NCI-H774 (cell line): ENCODE measurements at regions not wholly inside any gene's neighbourhood (a gene's known extent, or its start where the extent isn't known, plus 50 kb on each side); places are given as distances from the start of the nearest gene placed in this dataset.
"Not testable (repeated sequence)": the region's sequence is repeated elsewhere in the genome, so short reads cannot be mapped to it uniquely, and the experiment has no call there.

Source experiments
- DNase-seq: peaks from one replicate; lab custom pipeline; 2025; lab: John Stamatoyannopoulos, UW

DNA sequence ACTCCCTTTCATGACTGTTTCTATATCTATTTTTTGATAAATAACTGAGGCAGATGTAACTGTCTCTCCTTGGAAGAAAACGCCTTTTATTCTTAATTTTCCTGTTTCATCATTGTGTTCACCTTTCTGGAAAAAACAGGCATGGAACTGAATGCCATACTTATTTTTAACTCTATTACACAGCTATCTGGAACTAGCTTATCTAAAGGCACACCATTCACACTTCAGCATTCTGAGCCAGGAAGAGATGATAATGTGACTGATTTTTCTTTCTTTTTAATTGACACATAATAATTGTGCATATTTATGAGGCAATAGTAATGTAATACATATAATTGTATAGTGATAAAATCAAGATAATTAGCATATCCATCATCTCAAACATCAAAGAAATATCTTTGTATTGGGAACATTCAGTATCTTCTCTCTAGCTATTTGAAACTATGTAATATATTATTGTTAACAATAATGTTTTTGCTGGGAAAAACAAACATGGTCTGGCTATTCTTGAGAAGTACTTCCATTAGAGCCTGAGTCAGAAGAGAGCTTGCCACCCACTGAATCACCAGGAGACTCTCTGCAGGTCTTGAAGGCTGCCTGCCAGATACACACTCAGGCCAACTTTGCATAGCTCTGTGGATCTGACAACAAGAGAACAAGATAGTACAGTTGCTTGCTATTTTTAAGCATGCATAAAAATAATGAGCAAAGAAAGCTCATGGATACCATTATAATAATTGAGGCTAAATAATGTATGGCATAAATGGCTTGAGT lies 501.0 kb upstream of the EDIL3 start:
- no peak for DNase-seq

DNA sequence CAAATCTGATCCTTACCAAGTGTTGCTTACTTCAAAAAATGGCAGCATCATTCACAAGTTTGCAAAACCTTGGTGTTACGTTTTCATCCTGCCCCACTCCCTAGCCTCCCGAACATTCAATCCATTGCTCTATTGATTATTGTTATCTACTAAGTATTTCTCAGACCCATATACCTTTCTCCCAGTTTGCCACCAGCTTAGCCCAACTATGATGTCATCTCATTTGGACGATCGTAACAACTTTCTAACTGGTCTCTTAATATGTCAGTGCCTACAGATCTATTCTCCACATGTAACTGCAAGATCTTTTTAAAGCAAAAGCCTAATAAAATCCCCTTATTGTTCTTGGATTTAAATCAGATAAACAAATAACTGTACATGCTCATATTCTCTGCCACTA lies 497.1 kb upstream of the EDIL3 start:
- no peak for DNase-seq

DNA sequence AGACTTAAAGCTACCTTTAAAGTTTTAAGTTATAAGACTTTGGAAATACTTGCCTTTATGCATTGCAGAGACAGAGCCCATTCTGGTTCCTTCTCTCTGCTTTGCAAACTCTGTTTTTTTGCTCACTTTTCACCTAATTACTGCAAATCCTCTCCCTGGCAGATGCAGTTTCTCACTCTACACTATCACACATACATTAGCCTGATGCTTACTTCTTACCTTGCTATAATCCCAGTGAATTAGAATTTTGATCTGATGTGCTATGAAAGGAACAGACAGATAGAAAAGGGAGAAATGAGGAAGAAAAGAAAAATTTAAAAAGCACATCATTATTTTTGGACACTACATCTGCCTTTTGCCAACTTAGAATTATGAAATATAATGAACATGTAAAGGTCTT lies 489.5 kb upstream of the EDIL3 start:
- DNase-seq = no peak

DNA sequence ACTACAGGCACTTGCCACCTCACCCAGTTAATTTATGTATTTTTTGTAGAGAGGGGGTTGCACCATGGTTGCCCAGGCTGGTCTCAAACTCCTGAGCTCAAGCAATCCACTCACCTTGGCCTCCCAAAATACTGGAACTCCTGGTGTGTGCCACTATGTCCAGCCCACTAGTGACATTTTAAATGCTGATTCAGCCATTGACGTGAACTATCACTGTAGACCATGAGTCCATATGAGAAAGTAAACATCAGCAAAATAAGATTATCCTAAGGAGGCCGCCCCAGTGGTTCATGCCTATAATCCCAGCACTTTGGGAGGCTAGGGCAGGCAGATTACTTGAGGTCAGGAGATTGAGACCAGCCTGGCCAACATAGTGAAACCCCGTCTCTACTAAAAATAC lies 488.1 kb upstream of the EDIL3 start:
- DNase-seq = no peak

DNA sequence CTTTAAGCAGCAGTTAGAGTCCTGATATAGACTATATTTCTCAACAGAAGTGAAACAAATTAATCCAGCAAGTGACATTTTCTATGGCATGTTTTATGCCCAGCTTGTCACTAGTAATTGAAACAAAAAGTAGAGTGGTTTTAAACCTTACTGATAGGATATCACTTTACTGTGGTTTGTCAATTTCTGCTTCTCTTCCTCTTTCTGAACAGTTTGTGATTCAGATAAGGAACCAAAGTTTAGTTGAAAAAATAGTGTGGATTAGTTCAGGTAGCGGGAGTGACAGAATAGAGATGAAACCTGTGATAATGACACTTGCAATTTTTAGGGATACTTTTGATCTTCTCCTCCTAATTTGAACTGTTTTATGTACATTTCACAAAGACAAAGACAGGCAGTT lies 485.7 kb upstream of the EDIL3 start:
- no peak for DNase-seq

DNA sequence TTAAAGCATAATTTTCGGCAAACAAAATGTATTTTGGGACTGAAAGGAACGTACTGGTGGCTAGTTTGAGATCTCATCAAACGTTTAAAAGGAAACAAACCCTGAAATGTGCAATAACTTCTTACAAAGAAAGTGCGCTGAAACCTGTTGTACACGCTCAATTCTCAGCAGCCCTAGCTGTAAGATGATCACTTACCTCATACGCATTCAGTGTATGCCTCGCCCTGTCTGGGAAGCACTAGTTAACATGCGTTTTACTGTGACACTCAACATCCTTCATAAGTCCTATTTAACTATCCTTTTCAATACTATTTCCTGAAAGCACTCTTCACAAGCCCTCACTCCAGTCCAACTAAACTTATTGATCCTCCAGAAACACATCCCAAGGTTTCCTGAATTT lies 485.0 kb upstream of the EDIL3 start:
- no peak for DNase-seq

DNA sequence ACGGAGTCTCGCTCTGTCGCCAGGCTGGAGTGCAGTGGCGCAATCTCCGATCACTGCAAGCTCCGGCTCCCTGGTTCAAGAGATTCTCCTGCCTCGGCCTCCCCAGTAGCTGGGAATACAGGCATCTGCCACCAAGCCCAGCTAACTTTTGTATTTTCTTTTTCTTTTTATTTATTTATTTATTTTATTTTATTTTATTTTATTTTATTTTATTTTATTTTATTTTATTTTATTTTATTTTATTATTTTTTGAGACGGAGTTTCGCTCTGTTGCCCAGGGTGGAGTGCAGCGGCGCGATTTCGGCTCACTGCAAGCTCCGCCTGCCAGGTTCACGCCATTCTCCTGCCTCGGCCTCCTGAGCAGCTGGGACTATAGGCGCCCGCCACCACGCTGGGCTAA lies 479.3 kb upstream of the EDIL3 start:
- DNase-seq = not testable (repeated sequence)

DNA sequence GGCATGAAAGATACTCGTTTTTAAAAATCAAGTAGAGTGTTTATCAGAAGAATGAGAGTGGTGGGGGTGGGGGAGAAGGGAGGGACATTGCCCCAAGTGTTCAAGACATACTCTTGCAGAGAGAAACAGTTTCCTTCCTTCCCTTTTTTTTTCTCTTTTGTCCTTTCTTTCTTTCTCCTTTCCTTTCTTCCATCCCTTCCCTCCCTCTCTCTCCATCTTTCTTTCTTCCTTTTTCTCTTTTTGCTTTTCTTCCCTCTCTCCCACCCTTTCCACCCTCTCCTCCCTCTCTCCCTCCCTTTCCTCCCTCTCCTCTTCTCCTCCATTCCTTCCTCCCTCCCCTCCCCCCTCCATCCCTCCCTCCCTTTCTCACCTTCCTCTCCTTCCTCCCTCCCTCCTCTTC lies 478.3 kb upstream of the EDIL3 start:
- no peak for DNase-seq

DNA sequence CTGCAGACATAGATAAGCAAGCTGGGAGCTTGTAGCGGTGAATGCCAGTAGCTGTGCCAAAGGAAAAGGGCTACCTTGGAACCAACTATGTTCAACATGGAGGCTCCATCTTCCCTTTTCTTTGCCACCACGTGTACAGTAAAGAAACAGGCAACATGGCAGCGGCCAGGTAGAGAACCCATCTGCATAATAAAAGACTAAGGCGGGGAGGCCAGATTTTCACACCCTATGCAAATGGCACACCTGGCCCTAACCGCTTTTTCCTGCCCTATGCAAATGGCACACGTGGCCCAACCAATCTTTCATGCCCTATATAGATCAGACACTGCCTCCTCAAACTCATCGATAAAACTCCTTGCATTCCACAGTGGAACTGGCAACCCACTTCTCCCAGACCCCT lies 477.5 kb upstream of the EDIL3 start:
- no peak for DNase-seq

DNA sequence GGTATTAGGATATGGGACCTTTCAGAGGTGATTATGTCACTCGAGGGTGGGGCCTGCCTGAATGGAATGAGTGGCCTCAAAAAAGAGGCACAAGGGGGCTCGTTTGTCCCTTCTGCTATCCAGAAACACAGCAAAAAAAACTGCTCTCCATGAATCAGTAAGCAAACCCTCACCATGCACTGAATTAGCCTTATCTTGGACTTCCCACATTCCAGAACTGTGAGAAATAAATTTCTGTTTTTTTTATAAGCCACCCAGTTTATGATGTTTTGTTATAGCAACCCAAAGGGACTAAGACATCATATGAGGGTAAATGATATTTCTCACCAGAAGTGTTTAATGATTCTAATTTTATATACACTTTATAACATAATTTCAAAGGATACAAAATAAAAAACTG lies 476.6 kb upstream of the EDIL3 start:
- no peak for DNase-seq

DNA sequence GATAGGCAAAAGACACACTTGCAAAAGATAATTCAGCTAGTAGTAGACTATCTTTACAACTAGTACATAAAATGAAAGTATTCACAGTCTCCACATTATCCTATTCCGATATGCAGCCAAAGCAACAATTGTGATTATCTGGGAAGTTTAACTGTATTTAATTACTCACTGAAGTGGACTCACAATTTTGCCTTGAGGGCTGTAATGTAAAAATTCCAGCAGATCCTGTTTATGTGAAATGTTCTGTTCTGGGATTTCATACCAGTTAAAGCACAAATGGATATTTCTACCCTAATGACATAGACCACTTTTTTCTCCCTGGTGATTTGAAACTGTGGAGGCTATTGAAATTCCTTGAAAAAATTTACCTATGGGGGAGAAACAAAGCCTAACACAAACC lies 474.4 kb upstream of the EDIL3 start:
- no peak for DNase-seq

DNA sequence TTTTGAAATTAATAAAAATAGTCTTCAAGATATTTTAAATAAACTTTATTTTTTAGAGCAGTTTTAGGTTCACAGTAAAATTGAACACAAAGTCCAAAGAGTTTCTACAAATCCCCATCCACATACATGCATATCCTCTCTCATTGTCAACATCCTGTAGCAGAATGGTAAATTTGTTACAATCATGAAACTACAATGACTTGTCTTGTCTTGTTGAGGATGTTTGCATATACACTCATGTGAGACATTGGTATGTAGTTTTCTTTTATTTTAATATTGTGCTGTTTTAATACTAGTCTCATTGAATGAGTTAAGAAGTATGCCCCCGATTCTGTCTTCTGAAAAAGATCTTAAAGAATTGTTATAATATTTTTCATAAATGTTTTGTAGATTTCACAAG lies 447.0 kb upstream of the EDIL3 start:
- no peak for DNase-seq

DNA sequence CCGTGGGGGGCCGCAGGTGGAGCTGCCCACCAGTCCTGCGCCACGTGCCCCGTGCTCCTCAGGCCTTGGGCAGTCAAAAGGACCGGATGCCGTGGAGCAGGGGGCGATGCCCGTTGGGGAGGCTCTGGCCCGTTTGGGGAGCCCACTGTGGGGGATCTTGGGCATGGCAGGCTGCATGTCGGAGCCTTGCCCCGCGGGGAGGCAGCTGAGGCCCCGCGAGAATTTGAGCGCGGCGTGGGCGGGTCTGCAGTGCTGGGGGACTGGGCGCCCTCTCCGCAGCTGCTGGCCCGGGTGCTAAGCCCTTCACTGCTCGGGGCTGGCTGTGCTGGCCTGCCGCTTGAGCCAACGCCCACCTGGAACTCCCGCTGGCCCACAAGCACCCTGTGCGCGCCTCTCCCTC lies 445.6 kb upstream of the EDIL3 start:
- DNase-seq = no peak

DNA sequence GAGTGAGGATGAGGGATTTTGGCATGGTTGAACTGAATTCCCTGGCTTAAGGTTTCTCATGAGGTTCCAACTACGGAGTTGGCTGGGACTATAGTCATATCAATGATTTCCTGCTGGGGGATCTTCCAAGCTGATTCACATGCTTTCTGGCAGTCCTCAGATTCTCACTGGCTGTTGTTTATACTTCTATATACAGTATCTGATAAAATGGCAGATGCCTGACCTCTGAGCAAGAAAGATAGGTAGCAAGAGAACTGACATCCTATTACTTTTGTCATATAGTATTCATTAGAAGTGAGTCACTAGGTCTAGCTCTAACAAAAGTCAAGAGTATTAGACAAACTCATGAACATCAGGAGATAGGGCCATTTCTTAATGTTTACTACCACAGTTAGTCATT lies 440.9 kb upstream of the EDIL3 start:
- no peak for DNase-seq

DNA sequence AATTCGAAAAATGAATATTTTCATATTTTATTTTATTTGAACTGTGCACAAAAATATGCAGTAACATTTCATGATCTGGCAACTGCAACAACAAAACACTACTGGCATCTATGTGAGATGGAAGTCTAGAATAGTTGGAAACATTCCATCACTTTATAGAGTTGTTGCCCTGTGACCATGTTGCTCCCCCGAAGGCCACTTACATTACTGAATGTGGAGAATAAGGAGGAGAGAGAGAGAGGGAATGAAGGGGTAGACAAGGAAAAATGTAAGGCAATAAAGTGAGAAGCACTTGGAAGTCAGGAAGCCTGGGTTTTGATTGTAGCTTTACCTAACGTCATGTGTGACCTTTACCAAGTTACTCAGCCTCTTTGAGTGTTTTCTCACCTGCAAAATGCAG lies 437.2 kb upstream of the EDIL3 start:
- no peak for DNase-seq

DNA sequence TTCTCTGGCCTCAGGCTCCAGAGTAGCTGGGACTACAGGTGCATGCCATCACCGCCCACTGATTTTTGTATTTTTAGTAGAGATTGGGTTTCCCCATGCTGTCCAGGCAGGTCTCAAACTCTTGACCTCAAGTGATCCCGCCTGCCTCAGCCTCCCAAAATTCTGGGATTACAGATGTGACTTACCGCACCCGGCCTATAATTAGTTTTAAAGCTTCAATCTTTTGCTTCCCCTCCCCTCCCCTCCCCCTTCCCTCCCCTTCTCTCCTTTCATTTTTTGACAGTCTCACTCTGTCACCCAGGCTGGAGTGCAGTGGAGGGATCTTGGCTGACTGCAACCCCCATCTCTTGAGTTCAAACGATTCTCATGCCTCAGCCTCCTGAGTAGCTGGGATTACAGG lies 433.3 kb upstream of the EDIL3 start:
- no peak for DNase-seq

DNA sequence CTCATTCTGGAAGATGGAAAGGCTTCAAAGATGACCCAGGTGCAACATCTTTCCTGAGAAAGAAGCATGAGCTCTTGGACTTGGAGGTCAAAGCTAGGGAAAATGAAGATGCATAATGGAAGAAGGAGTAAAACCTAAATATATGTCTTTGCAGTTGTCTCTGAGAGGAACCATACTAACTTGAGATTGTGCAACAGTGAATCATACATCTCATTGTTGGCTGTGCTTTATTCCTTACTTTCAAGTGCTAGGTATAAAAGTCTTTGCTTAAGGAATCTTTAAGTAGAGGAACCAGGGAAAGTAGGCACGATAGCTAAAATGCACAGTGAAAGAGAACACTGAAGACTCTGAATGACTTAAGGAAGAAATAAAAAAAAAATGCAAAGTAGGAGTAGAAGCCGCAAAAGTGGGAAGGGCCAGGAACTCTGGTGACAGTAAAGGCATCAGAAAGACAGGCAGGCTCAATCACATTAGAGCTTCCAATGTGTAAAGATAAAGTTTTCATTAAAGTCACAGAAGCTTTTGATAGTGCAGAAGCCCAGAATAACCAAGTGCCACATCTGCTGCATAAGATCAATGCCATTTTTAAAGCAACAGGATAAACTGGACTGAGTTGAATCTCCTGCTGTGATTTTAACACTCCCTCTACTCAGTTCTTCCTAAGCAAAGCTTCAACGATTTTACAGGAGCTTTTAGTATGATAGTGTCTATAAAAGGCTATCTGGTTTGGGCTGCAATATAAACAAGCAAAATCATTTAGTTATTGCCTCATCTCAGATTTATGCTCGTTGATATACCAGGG lies 432.3 kb upstream of the EDIL3 start:
- DNase-seq = no peak

DNA sequence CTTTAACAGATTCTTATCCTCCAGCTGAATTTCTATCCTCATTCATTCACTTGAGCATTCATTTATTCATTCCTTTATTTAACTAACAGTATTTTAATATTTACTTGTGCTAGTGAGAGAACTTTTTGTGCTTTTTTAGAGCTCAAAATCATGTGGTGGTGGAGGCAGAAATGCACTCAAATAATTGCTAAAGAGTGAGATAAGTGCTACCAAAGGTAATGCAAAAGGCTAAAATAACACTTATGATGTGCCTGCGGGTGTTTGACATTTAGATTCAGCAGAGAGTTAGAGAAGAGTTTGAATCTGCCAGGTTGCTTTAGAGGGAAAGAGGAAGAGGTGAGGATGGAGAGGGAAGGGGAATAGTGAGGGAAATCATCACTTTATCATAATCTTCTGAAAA lies 431.5 kb upstream of the EDIL3 start:
- no peak for DNase-seq

DNA sequence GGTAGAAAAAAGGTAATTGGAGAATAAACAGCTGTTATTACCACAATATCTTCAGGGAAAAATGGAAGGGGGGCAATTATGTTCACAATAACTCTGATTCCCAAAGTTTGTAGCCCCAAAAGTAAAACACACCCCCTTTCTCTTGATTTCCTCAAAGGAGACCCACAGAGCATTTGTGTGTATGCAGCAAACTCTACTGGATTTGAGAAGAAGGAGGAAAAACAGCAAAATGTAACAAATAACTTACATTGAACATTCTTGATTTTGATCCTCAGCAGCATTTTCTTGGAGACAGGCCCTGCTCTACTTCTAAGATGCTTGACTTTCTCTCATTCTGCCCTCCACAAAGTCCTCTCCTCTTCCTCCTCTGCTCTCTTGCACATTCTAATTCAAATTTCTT lies 420.8 kb upstream of the EDIL3 start:
- DNase-seq = no peak

DNA sequence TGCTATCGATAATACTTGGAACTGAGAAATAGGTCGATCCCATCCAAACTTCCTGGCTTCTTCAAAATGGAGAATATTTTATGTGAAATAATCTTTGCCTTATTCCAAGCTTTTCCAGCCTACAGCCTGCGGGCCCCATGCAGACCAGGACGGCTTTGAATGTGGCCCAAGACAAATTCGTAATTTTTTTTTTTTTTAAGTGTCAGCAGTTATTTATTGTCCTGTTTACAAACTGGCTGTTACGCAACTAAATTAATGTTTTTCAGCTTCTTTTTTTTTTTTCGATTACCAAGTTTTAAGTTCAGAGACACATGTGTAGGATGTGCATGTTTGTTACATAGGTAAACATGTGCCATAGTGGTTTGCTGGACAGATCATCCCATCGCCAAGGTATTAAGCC lies 411.7 kb upstream of the EDIL3 start:
- no peak for DNase-seq

DNA sequence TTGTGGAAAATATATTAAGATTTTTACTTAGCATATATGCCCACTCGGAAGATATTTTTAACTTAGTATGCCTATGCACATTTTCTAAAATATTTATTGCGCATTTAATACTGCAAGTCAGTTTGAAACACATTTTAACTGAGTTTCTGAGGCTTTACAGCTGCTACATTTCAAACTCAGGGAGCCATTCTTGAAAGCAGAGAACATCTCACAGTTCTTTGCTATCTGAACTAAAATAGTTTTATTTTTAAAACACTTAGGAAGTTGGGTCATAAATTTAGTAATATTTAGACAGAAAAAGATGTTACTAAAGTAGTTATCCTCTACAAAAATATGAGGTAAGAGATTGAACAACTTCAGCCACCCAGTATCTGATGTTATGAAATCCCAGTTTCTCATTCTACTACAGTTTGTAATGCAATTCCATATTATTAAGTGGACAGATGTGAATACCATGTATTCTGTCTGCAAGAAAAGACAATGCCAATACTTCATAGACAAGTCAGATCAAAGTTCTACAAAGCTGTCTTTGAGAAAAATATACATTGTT lies 409.9 kb upstream of the EDIL3 start:
- DNase-seq = no peak

DNA sequence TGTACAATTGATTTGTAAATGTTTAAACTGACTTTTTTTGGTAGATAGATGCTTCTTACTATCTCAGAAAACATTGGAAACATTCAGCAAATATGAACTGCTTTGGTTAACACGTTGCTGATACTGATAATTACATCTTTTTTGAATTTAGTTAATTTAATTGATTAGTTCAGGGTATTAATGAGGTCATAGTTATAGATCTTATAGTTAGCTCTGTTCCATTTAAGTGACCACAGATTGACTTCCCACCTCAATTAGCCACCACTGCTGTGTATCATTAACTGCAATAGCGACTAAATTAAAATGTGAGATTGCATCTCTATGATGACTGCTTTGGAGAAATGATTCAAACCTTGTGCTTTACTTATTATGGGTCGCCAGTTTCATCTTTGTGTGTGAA lies 407.1 kb upstream of the EDIL3 start:
- no peak for DNase-seq

DNA sequence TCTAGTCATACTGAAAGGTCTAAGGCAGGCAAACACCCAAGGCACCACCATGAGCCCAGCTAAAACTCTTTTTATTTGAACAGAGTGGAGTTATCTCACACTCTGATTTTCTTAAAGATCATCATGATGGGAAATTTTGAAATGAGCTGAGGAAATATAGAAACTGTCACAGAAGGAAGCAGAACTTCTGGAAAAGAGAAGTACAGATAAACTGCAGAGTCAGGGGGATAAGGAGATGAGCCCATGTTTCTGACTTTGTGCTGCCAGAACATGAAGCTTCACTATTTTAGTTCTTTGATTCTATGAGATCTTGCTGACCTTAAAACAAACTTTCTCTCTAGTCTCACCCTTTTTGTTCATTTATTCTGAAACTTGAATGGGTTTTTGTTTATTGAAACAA lies 406.5 kb upstream of the EDIL3 start:
- DNase-seq = no peak

DNA sequence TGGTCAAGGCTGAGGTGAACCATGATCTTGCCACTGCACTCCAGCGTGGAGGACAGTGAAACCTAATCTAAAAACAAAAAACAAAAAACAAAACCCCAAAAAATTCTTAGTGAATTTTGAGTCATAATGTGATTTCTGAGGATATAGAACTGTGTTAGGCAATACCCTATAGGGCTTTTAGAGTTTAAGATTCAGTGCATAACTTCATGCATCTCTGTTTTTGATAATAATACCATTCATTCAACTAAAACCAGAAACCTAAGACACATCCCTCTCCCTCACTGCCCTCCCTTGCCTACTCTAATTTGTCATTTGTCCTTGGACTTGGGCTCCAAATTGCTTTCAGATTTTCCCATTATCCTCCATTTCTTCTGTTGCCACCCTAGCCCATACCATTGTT lies 405.7 kb upstream of the EDIL3 start:
- no peak for DNase-seq
